ENCODE measurements at regions not wholly inside any gene's neighbourhood (a gene's known extent, or its start where the extent isn't known, plus 50 kb on each side); places are given as distances from the start of the nearest gene placed in this dataset.
A peak's percentile ranks its signal among the peaks of the same experiment; 100 is the strongest.

GRCh38 chr3:28649266-28649665 lies 300.6 kb upstream of the AZI2 start:
- DNase-seq: no peak

GRCh38 chr3:28651159-28651558 lies 302.5 kb upstream of the AZI2 start:
- DNase-seq: no peak

- DNase-seq: no peak
Observed at GRCh38 chr3:28664123-28664522, 315.5 kb upstream of the AZI2 start.

GRCh38 chr3:28667646-28668621 lies 319.3 kb upstream of the AZI2 start:
- DNase-seq: peak; percentile 59

GRCh38 chr3:28669870-28670269 lies 321.2 kb upstream of the AZI2 start:
- no peak for DNase-seq

- no peak for DNase-seq
Observed at GRCh38 chr3:28672406-28672805, 323.8 kb upstream of the AZI2 start.

- no peak for DNase-seq
Observed at GRCh38 chr3:28673446-28673845, 324.8 kb upstream of the AZI2 start.

GRCh38 chr3:28674212-28674611 lies 325.6 kb upstream of the AZI2 start:
- no peak for DNase-seq

- DNase-seq: no peak
Observed at GRCh38 chr3:28677581-28677980, 329.0 kb upstream of the AZI2 start.

GRCh38 chr3:28678086-28678485 lies 329.5 kb upstream of the AZI2 start:
- no peak for DNase-seq

- DNase-seq: no peak
Observed at GRCh38 chr3:28680050-28680449, 331.4 kb upstream of the AZI2 start.

- DNase-seq: no peak
Observed at GRCh38 chr3:28682121-28682520, 333.5 kb upstream of the AZI2 start.

GRCh38 chr3:28690176-28690575 lies 341.6 kb upstream of the AZI2 start:
- DNase-seq: no peak

GRCh38 chr3:28698706-28699105 lies 350.1 kb upstream of the AZI2 start:
- DNase-seq: no peak

GRCh38 chr3:28699283-28699682 lies 350.7 kb upstream of the AZI2 start:
- no peak for DNase-seq

- no peak for DNase-seq
Observed at GRCh38 chr3:28700728-28701127, 352.1 kb upstream of the AZI2 start.

GRCh38 chr3:28703843-28704242 lies 355.2 kb upstream of the AZI2 start:
- DNase-seq: no peak

- DNase-seq: no peak
Observed at GRCh38 chr3:28711293-28711692, 362.7 kb upstream of the AZI2 start.

GRCh38 chr3:28716939-28717338 lies 368.3 kb upstream of the AZI2 start:
- no peak for DNase-seq

GRCh38 chr3:28718074-28718849 lies 369.6 kb upstream of the AZI2 start:
- no peak for DNase-seq

- peak; percentile 37 for DNase-seq
Observed at GRCh38 chr3:28726840-28727239, 378.2 kb upstream of the AZI2 start.

- no peak for DNase-seq
Observed at GRCh38 chr3:28727307-28727706, 378.7 kb upstream of the AZI2 start.

- no peak for DNase-seq
Observed at GRCh38 chr3:28738425-28738824, 389.8 kb upstream of the AZI2 start.

- DNase-seq: no peak
Observed at GRCh38 chr3:28739647-28740046, 391.0 kb upstream of the AZI2 start.

Data from EL (cell line).